Neural crest cell (in vitro differentiated cells): ENCODE measurements at regions not wholly inside any gene's neighbourhood (a gene's known extent, or its start where the extent isn't known, plus 50 kb on each side); places are given as distances from the start of the nearest gene placed in this dataset.

Experiments used
- DNase-seq: peaks from one replicate; pipeline ENCODE4 v3.0.0; 2021; ENCODE audit warnings: low read depth, mixed read lengths, low spot score
- H3K27ac Mint-ChIP-seq: one replicate; pipeline ENCODE4 v1.8.0; 2021; ENCODE audit warnings: mild to moderate bottlenecking, mixed read lengths; ENCODE audit not compliant: unreplicated experiment
- H3K27me3 Mint-ChIP-seq: 2 replicates; pipeline ENCODE4 v1.8.0; 2021; ENCODE audit warnings: low read depth, mild to moderate bottlenecking, mixed read lengths
- H3K36me3 Mint-ChIP-seq: 2 replicates; pipeline ENCODE4 v1.8.0; 2021; ENCODE audit warnings: low read depth, mild to moderate bottlenecking, mixed read lengths
- H3K4me1 Mint-ChIP-seq: 2 replicates; pipeline ENCODE4 v1.8.0; 2021; ENCODE audit warnings: mixed read lengths
- H3K4me3 Mint-ChIP-seq: one replicate; pipeline ENCODE4 v1.8.0; 2021; ENCODE audit warnings: mild to moderate bottlenecking, mixed read lengths
- H3K9me3 Mint-ChIP-seq: 2 replicates; pipeline ENCODE4 v1.8.0; 2021; ENCODE audit warnings: mixed read lengths
- CTCF ChIP-seq: fragments of 200-600 bp; sonication (generic); conservative IDR thresholded peaks from 2 replicates; pipeline ENCODE4 v1.5.0; 2021; ENCODE audit warnings: antibody characterized with exemption, mild to moderate bottlenecking

- TF ChIP-seq CTCF = no peak
- no peak for DNase-seq
- no peaks in the 10 kb centered on the region for H3K27me3 Mint-ChIP-seq
- no peaks in the 10 kb centered on the region for H3K9me3 Mint-ChIP-seq
- peaks cover 12% of the 10 kb centered on the region for H3K4me1 Mint-ChIP-seq
- no peak overlapping the region for H3K27ac Mint-ChIP-seq
- no peak overlapping the region for H3K4me3 Mint-ChIP-seq
- H3K36me3 Mint-ChIP-seq = no peaks in the 10 kb centered on the region
These were observed 136.8 kb upstream of the ID2 start for GRCh38 chr2:8544786-8545694.

GRCh38 chr2:8545695-8546611 lies 135.9 kb upstream of the ID2 start:
- Mint-ChIP-seq H3K9me3 (no peaks in the 10 kb centered on the region), H3K4me1 (peaks cover 12% of the 10 kb centered on the region), H3K36me3 (no peaks in the 10 kb centered on the region), H3K27me3 (no peaks in the 10 kb centered on the region), H3K27ac (no peak overlapping the region), H3K4me3 (no peak overlapping the region)
- no peak for DNase-seq
- no peak for TF ChIP-seq CTCF

- Mint-ChIP-seq H3K27ac (peak overlapping the region; percentile 27), H3K27me3 (no peaks in the 10 kb centered on the region), H3K9me3 (no peaks in the 10 kb centered on the region), H3K36me3 (no peaks in the 10 kb centered on the region), H3K4me1 (peaks cover 14% of the 10 kb centered on the region), H3K4me3 (no peak overlapping the region)
- no peak for DNase-seq
- TF ChIP-seq CTCF = no peak
These were observed 135.1 kb upstream of the ID2 start for GRCh38 chr2:8546612-8547283.

GRCh38 chr2:8547284-8548064 lies 134.4 kb upstream of the ID2 start:
- TF ChIP-seq CTCF = no peak
- Mint-ChIP-seq H3K9me3 (no peaks in the 10 kb centered on the region), H3K36me3 (no peaks in the 10 kb centered on the region), H3K27ac (peak overlapping the region; percentile 29), H3K4me3 (no peak overlapping the region), H3K4me1 (peaks cover 21% of the 10 kb centered on the region), H3K27me3 (no peaks in the 10 kb centered on the region)
- DNase-seq = no peak
